MV-4-11 (cell line): ENCODE measurements at regions not wholly inside any gene's neighbourhood (a gene's known extent, or its start where the extent isn't known, plus 50 kb on each side); places are given as distances from the start of the nearest gene placed in this dataset.
"Not testable (repeated sequence)": the region's sequence is repeated elsewhere in the genome, so short reads cannot be mapped to it uniquely, and the experiment has no call there.

Source experiments
- DNase-seq: peaks from one replicate; lab custom pipeline; 2025; lab: John Stamatoyannopoulos, UW

DNA sequence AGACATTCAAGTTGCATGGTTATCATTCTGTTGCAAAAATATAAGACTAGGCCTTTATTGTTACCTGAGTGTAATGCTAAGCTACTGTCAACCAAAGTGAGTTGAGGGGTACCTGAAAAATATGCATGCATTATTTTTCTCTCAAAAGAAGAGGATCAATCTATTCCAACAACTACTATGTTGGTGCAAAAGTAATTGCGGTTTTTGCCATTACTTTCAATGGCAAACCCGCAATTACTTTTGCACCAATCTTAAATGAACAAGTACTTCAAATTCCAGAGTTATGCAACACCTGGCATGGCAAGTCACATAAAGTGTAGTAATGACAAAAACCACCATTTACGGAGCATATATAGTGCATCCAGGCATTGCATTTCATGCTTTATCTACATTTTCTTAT is 307.0 kb upstream of the NOX3 start:
- DNase-seq, result no peak

DNA sequence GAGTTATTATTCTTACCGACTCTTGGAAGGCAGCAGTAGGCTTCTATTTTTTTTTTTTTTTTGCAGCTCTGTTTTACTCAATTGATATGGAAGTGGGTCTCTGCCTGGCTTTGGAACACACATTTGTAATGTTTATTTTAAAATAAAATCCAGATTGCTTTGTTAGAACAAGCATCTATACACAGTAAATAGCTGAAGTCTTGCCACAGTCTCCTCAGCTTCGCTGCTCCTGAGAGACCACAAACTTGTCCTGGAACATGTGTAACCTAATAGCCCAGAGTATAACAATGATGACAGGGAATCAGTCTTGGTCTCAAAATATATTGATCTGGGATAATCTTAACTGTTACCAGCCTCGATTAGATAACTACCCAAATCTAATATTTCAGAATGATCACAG is 299.8 kb upstream of the NOX3 start:
- no peak for DNase-seq

DNA sequence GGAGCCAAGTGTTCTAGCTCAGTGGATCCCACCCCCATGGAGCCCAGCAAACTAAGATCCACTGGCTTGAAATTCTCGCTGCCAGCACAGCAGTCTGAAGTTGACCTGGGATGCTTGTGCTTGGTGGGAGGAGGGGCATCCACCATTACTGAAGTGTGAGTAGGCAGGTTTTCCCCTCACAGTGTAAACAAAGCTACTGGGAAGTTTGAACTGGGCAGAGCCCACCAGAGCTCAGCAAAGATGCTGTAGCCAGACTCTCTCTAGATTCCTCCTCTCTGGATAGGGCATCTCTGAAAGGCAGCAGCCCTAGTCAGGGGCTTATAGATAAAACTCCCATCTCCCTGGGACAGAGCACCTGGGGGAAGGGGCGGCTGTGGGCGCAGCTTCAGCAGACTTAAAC is 293.1 kb upstream of the NOX3 start:
- DNase-seq, result not testable (repeated sequence)

DNA sequence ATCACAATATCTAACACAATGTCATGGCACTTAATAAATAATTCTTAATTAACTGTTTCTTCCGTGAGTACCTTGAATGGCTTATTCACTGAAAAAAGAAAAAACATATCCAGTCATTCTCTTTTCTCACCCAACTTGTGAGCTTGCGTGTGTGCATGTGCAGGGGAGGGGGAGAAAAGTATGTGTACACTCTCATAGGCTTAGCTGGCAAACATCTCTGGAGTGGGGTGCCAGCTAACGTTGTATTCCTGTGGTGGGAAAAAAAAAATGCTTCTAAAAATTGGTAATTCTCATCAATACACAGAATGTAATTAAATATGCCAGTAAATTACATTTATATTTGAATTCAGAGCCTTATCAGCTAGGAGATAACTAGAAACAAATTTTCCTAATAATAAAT is 291.9 kb upstream of the NOX3 start:
- no peak for DNase-seq

GRCh38 chr6:155740781-155741399 is 285.3 kb upstream of the NOX3 start:
- DNase-seq, result no peak

DNA sequence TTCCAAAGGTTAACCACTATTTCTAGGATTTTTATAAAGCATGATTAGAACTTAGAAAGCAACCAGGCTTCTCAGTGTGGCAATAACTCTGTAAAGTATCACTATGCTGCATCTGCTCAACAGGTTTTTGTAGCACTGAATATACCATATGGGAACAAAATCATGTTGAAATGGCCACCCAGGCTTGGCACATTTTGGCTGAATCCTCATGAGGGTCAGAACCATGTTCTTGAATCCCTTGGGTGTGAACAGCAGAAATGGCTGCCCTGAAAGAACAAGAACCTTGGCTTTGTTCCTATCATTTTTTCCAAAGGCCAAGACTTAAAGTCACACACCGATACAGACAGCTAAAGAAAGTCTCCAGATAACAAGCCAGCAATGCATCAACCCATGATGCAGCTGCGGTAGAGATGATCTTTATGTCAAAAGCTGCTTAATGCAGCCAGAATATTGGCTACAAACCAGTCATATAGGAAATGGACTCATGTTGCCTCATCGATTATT is 283.0 kb upstream of the NOX3 start:
- no peak for DNase-seq

DNA sequence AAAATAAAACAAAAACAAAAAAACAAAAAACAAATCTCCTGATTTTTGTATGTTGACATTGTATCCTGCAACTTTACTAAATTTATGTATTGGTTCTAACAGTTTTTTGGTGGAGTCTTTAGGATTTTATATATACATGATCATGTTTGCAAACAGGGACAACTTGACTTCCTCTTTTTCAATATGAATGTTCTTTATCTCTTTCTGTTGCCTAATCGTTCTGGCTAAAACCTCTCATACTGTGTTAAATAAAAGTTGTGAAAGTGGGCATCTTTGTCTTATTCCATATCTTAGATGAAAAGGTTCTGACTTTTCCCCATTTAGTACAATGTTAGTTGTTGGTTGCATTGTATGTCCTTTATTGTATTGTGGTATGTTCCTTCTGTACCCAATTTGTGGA is 261.7 kb upstream of the NOX3 start:
- DNase-seq, result peak; percentile 70

DNA sequence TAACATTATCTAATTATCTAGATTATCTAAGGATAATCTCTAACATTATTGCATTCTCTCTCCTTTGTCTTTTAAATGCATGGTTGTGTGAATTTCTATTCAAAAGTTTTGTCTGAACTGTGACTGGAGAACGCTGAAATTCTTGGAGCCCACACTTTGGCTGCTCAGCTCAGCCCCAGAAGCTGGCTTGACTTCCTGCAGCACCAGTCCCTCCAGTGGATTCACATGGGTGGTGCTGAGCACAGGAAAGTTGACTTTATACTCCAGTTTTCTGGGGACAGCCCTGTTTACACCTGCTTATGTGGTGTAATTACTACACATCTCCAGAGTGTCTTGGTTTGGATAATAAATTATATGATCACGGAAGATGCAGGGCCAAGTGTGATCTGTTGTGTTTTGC is 255.1 kb upstream of the NOX3 start:
- no peak for DNase-seq

GRCh38 chr6:155709262-155709661 is 253.6 kb upstream of the NOX3 start:
- no peak for DNase-seq

GRCh38 chr6:155708100-155708499 is 252.5 kb upstream of the NOX3 start:
- no peak for DNase-seq

GRCh38 chr6:155706806-155707205 is 251.2 kb upstream of the NOX3 start:
- DNase-seq, result no peak

DNA sequence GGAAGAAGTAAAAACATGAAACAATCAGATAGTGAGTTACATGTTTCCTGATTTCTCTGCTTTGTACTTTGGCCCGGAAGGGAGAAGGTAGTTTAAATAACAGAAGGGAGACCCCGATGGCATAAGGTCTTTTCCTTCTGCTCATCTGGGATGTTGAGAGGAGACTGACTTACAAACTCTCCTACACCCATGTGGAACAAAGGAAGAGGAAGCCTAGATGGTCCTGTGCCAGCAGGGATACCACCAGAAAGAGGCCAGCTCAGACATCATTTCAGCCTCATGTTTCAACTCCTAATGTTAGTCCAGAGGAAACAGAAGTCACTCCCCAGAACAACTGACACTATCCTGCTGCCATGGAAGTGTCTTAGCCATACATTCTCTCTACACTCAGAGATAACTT is 250.7 kb upstream of the NOX3 start:
- DNase-seq, result no peak

DNA sequence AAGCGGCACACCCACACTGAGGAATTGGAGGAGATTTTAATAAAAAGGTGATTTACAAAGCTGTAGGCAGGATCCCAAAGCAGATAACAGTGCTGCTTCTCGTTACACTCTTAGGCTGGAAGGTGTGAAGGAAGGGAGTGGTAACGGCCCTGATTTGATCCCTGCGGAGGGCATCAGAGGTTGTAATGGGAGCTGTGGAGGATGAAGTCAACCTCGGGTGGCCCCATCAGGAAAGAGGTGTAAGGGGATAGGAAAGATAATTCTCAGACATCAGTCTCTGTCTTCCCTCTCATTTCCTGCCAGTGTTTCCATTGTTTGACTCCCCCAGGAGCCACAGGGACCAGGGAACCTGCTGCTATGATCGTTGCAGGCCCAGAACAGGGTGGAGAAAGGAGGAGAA is 245.7 kb upstream of the NOX3 start:
- no peak for DNase-seq

DNA sequence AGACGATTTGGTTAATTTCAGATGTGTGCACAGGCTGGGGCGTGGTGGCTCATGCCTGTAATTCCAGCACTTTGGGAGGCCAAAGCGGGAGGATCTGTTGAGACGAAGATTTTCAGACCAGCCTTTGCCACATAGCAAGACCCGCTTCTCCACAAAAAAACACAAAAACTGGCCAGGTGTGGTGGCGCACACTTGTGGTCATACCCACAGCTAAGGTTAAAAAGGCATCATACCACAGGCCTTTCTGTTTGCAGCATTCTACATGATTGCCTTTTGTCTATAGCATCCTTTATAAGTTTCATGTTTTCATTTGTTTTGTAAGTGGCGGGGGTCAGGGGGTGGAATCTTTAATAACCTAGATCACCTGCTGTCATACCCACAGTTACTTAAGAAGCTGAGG is 239.9 kb upstream of the NOX3 start:
- DNase-seq, result no peak

- DNase-seq, result no peak
Measured at GRCh38 chr6:155694419-155694790, 238.8 kb upstream of the NOX3 start.

- no peak for DNase-seq
Measured at GRCh38 chr6:155693573-155694418, 238.2 kb upstream of the NOX3 start.

DNA sequence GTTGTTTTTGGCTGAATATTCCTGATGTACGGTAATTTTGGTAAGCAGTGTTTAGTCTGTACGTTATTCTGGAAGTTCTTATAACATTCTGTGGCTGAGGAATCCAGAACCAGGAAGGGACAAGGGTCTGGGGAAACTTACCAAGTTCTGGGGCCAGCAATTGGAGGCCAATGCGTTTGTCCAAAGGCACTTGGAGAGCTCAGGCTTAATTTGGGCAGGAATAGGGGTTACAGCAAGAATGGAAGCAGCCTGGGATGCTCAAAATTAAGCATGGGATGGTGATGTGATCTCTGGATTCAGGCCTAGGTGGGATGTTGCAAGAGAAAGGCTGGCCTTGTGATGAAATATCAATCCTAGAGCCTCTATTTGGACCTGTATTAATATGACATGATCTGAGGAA is 235.2 kb upstream of the NOX3 start:
- DNase-seq, result no peak

- no peak for DNase-seq
Measured at GRCh38 chr6:155687645-155688044, 232.0 kb upstream of the NOX3 start.

GRCh38 chr6:155684416-155685196 is 229.0 kb upstream of the NOX3 start:
- DNase-seq, result no peak

DNA sequence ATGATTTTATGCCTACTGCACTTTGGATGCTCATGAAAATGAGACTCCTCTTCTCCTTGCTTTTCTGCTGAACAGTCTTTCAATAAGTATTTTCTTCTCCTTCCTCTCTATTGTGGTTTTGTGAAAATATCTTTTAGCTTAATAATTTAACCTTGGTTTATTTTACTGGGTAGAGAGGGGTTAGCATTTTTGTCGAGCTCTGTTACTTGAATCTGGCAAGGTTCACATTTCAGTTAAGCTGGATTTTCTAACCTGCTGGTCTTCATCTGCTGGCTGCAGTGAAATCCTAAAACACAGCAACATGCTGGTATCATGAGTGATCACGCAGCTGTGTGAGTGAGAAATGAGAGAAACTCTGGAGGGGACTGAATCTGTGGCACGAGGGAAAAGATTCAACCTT is 222.7 kb upstream of the NOX3 start:
- no peak for DNase-seq

GRCh38 chr6:155676346-155676745 is 220.7 kb upstream of the NOX3 start:
- DNase-seq, result no peak

- no peak for DNase-seq
Measured at GRCh38 chr6:155670655-155671054, 215.0 kb upstream of the NOX3 start.
